ENCODE measurements at regions not wholly inside any gene's neighbourhood (a gene's known extent, or its start where the extent isn't known, plus 50 kb on each side); places are given as distances from the start of the nearest gene placed in this dataset.

DNA sequence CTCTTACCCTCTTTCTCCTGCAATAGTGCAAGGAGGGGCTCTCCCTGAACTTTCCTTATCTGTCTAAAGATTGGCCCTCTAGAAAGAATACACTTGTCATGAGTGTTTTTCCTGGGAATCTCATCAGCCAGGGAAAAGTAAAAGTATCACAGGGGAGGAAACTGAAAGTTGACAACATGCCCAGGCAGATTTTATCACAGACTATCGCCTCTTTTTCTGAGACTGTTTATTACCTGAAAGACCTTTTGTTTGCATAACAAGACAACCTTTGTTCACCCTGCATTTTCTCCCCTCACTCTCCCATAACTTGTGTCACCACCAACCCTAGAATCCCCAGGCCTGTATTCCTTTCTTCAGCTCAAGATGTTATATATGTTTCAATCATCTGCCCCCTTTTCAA is 794.7 kb upstream of the ADAMTS5 start:
- H3K4me3 ChIP-seq (ENCODE audit: low read depth, low read length) = no peak overlapping the region
- no peak for DNase-seq (ENCODE audit: low read depth)
- in situ Hi-C loops (cut with HindIII; ENCODE audit: low sequenced_read_pairs) = no loop called here
- TF ChIP-seq, protein P1, sequence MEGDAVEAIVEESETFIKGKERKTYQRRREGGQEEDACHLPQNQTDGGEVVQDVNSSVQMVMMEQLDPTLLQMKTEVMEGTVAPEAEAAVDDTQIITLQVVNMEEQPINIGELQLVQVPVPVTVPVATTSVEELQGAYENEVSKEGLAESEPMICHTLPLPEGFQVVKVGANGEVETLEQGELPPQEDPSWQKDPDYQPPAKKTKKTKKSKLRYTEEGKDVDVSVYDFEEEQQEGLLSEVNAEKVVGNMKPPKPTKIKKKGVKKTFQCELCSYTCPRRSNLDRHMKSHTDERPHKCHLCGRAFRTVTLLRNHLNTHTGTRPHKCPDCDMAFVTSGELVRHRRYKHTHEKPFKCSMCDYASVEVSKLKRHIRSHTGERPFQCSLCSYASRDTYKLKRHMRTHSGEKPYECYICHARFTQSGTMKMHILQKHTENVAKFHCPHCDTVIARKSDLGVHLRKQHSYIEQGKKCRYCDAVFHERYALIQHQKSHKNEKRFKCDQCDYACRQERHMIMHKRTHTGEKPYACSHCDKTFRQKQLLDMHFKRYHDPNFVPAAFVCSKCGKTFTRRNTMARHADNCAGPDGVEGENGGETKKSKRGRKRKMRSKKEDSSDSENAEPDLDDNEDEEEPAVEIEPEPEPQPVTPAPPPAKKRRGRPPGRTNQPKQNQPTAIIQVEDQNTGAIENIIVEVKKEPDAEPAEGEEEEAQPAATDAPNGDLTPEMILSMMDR (IDR thresholded peaks at IDR 0.05; ENCODE audit: low read depth, low read length, missing control alignments) = no peak

DNA sequence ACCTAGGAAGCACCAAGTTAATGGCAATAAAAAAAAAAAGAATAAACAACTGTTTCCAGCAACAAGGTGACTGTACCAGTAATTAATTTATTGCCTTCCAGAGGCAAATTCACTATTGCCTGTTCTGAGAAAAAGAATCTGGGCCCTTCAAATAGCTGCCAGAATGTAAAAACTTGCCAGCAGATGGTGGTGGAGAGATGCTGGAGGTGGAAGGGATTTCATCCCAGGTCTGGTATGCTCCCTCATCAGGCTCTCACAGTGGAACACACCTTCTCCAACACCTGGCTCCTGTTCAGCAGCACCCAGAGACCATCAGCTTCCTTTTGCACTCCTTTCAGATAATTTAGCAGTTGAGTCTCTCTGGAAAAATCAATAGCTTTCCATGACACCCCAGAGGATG is 792.9 kb upstream of the ADAMTS5 start:
- no peak for DNase-seq (ENCODE audit: low read depth)

DNA sequence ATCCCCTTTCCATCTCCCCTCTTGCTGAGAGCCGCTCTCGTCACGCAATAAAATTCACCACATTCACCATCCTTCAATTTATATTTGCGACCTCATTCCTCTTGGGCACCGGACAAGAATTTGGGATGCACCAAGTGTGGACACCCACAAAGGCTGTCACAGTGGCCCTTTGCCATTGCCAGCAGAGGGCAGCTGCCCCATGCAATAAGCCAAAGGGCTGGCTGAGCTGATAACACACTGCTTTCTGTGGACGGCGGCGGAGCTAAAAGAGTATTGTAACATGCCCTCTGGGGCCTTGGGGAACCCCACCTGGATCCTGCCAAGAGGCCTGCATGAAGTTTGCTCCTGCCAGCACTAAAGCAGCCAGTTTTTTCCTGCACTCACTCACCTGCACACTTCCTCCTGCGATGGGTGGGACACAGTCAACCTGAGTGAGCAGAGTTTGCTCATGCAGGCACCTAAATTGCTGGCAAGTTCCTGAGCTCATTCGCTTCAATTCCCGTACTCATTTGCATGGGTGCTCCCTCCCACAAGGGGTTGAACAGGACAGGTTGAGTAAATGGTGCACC is 792.3 kb upstream of the ADAMTS5 start:
- TF ChIP-seq, protein P1 (IDR thresholded peaks at IDR 0.05; ENCODE audit: low read depth, low read length, missing control alignments) = peak; percentile 9
- DNase-seq (ENCODE audit: low read depth) = no peak
- in situ Hi-C loops (cut with HindIII; ENCODE audit: low sequenced_read_pairs) = no loop called here

More for the DNA sequence above, 792.9 kb upstream of the ADAMTS5 start:
- H3K4me3 ChIP-seq (ENCODE audit: low read depth, low read length) = no peak overlapping the region
- TF ChIP-seq, protein P1 (IDR thresholded peaks at IDR 0.05; ENCODE audit: low read depth, low read length, missing control alignments) = no peak
- in situ Hi-C loops (cut with HindIII; ENCODE audit: low sequenced_read_pairs) = no loop called here

DNA sequence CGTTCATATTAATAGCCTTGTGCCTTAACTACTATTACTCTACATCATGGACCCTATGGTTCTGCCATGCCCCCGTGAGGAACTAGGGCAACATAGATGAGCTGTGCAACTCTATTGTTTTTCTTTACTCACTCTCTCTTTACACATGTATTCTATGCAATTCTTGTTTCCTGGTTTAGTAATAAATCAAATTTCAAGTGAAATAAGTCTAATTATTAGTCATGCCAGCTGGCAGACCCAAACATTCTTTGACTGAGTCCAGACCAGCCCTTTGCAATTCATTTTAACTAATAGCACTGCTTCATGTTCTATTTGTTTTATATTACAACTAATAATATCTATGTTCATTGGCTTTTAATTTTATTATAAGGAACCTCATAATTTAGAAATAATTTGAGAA is 789.3 kb upstream of the ADAMTS5 start:
- TF ChIP-seq, protein P1 (IDR thresholded peaks at IDR 0.05; ENCODE audit: low read depth, low read length, missing control alignments) = no peak
- in situ Hi-C loops (cut with HindIII; ENCODE audit: low sequenced_read_pairs) = no loop called here

More for the DNA sequence above, 792.3 kb upstream of the ADAMTS5 start:
- H3K4me3 ChIP-seq (ENCODE audit: low read depth, low read length) = no peak overlapping the region

DNA sequence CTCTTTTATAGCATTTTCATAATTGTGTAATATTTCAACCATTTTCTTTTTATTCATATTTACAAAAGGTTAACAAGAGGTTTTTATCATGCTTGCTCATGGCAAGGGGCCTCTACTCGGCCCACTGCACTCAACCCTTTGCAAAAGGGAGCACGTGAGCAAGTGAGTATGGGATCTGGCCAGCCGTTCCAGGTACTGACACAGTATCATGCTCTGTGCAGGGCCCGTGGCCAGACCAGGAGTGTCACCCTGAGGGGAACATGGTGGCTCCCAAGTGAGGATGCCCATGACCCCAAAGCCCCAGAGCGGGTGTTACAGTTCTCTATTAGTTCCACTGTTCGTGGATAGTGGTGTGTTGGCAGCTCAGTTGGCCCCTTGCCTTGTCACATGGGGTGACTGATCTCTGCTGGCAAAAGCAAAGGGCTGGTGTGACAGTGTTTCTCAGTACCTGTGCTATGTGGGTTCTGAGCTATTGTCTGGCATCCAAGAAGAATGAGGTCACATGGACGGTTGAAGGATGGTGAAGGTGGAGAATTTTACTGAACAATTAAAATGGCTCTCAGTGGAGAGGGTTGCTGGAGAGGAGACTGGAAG is 777.2 kb upstream of the ADAMTS5 start:
- DNase-seq (ENCODE audit: low read depth) = no peak
- in situ Hi-C loops (cut with HindIII; ENCODE audit: low sequenced_read_pairs) = no loop called here
- TF ChIP-seq, protein P1 (IDR thresholded peaks at IDR 0.05; ENCODE audit: low read depth, low read length, missing control alignments) = no peak
- H3K4me3 ChIP-seq (ENCODE audit: low read depth, low read length) = no peak overlapping the region

More for the DNA sequence above, 789.3 kb upstream of the ADAMTS5 start:
- DNase-seq (ENCODE audit: low read depth) = no peak
- H3K4me3 ChIP-seq (ENCODE audit: low read depth, low read length) = no peak overlapping the region

DNA sequence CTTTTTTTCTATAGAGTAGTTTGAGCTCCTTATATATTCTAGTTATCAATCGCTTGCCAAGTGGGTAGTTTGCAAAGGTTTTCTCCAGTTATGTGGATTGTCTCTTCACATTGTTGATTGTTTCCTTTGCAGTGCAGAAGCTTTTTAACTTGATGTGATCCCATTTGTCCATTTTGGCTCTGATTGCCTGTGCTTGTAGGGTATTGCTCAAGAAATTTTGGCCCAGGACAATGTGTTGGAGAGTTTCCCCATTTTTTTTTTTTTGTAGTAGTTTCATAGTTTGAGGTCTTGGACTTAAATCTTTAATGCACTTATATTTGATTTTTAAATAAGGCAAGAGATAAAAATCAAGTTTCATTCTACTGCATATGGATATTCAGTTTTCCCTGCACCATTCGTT is 774.8 kb upstream of the ADAMTS5 start:
- no peak for DNase-seq (ENCODE audit: low read depth)
- TF ChIP-seq, protein P1 (IDR thresholded peaks at IDR 0.05; ENCODE audit: low read depth, low read length, missing control alignments) = no peak
- in situ Hi-C loops (cut with HindIII; ENCODE audit: low sequenced_read_pairs) = no loop called here
- no peak overlapping the region for H3K4me3 ChIP-seq (ENCODE audit: low read depth, low read length)

Measured in astrocyte of the cerebellum (primary cell).